GM12892 (cell line): ENCODE measurements at regions not wholly inside any gene's neighbourhood (a gene's known extent, or its start where the extent isn't known, plus 50 kb on each side); places are given as distances from the start of the nearest gene placed in this dataset.

Experiments used
- POLR2AphosphoS5 ChIP-seq: IDR thresholded peaks from 2 replicates; pipeline ENCODE4 v1.6.1; 2011; ENCODE audit warnings: low read depth, low read length, control low read depth
- TAF1 ChIP-seq: IDR thresholded peaks from 2 replicates; pipeline ENCODE4 v1.6.1; 2011; ENCODE audit warnings: low read depth, mild to moderate bottlenecking, control low read depth, low read length, borderline replicate concordance

GRCh38 chr1:178642282-178642681 lies 82.8 kb upstream of the RALGPS2 start:
- TF ChIP-seq POLR2AphosphoS5 = no peak
- TF ChIP-seq TAF1 = no peak
